Right atrium auricular region (tissue), 2 donors: ENCODE measurements at regions not wholly inside any gene's neighbourhood (a gene's known extent, or its start where the extent isn't known, plus 50 kb on each side); places are given as distances from the start of the nearest gene placed in this dataset.

ENCODE experiments used
- DNase-seq: peaks from one replicate; pipeline ENCODE4 v3.0.0-alpha.2; 2019; ENCODE audit warnings: low spot score
- H3K27ac ChIP-seq, 2 donors: fragments of 200-600 bp; sonication (generic); 1 replicate in 1 of 2; 2 replicates in 1 of 2; pipeline ENCODE4 v1.5.1; 2016 to 2019
- H3K27me3 ChIP-seq, 2 donors: fragments of 200-600 bp; sonication (generic); one replicate each; pipeline versions ENCODE4 v1.5.1 to v1.6.0; 2017 to 2019
- H3K36me3 ChIP-seq: fragments of 200-600 bp; sonication (generic); one replicate; pipeline ENCODE4 v1.5.1; 2016
- H3K4me1 ChIP-seq, 2 donors: fragments of 200-600 bp; sonication (generic); one replicate each; pipeline versions ENCODE4 v1.5.1 to v1.6.0; 2017 to 2019
- H3K4me3 ChIP-seq, 2 donors: fragments of 200-600 bp; sonication (generic); 1 replicate in 1 of 2; 2 replicates in 1 of 2; pipeline ENCODE4 v1.5.1; 2017 to 2019; ENCODE audit warnings: mild to moderate bottlenecking in 1 of 2, moderate library complexity in 1 of 2
- H3K9me3 ChIP-seq, 2 donors: fragments of 200-600 bp; sonication (generic); one replicate each; pipeline ENCODE4 v1.5.1; 2019
- CTCF ChIP-seq, 2 donors: fragments of 200-600 bp; sonication (generic); IDR thresholded peaks; one replicate each; pipeline ENCODE4 v1.5.1; 2019; ENCODE audit warnings: antibody characterized with exemption in 2 of 2

- no peak for TF ChIP-seq CTCF (IDR thresholded peaks at IDR 0.05)
- Histone ChIP-seq H3K27me3 (no peaks in the 10 kb centered on the region), H3K4me1 (no peaks in the 10 kb centered on the region), H3K9me3 (no peaks in the 10 kb centered on the region), H3K4me3 (no peak overlapping the region), H3K36me3 (no peaks in the 10 kb centered on the region), H3K27ac (no peak overlapping the region)
- no peak for DNase-seq
These were observed 325.9 kb downstream of the ZFHX3 start for GRCh38 chr16:72721981-72722380.

GRCh38 chr16:72715267-72715666, 332.7 kb downstream of the ZFHX3 start:
- H3K9me3 ChIP-seq: peaks cover 0 to 31% of the 10 kb centered on the region in 2 donors
- H3K4me3 ChIP-seq: no peak overlapping the region
- TF ChIP-seq CTCF (IDR thresholded peaks at IDR 0.05): no peak
- DNase-seq: no peak
- no peak overlapping the region for H3K27ac ChIP-seq
- no peaks in the 10 kb centered on the region for H3K27me3 ChIP-seq
- no peaks in the 10 kb centered on the region for H3K4me1 ChIP-seq
- H3K36me3 ChIP-seq: no peaks in the 10 kb centered on the region

- no peak overlapping the region for H3K27ac ChIP-seq
- no peaks in the 10 kb centered on the region for H3K27me3 ChIP-seq
- no peaks in the 10 kb centered on the region for H3K4me1 ChIP-seq
- H3K4me3 ChIP-seq: no peak overlapping the region
- no peak for TF ChIP-seq CTCF (IDR thresholded peaks at IDR 0.05)
- H3K36me3 ChIP-seq: no peaks in the 10 kb centered on the region
- H3K9me3 ChIP-seq: peaks cover 0 to 41% of the 10 kb centered on the region in 2 donors
- no peak for DNase-seq
These were observed 336.1 kb downstream of the ZFHX3 start for GRCh38 chr16:72711823-72712222.

- TF ChIP-seq CTCF (IDR thresholded peaks at IDR 0.05): no peak
- no peaks in the 10 kb centered on the region for H3K27me3 ChIP-seq
- H3K4me1 ChIP-seq: no peaks in the 10 kb centered on the region
- H3K27ac ChIP-seq: no peak overlapping the region
- no peak for DNase-seq
- H3K36me3 ChIP-seq: no peaks in the 10 kb centered on the region
- peaks cover 0 to 16% of the 10 kb centered on the region in 2 donors for H3K9me3 ChIP-seq
- H3K4me3 ChIP-seq: no peak overlapping the region
These were observed 342.1 kb downstream of the ZFHX3 start for GRCh38 chr16:72705801-72706200.

- no peak overlapping the region for H3K27ac ChIP-seq
- no peak overlapping the region for H3K4me3 ChIP-seq
- no peaks in the 10 kb centered on the region for H3K27me3 ChIP-seq
- no peak for TF ChIP-seq CTCF (IDR thresholded peaks at IDR 0.05)
- H3K4me1 ChIP-seq: no peaks in the 10 kb centered on the region
- H3K36me3 ChIP-seq: no peaks in the 10 kb centered on the region
- DNase-seq: no peak
- peaks cover 0 to 6% of the 10 kb centered on the region in 2 donors for H3K9me3 ChIP-seq
These were observed 343.1 kb downstream of the ZFHX3 start for GRCh38 chr16:72704746-72705372.

GRCh38 chr16:72689851-72690250, 358.1 kb downstream of the ZFHX3 start:
- TF ChIP-seq CTCF (IDR thresholded peaks at IDR 0.05): no peak
- no peak for DNase-seq

More at GRCh38 chr16:72689851-72690250, 358.1 kb downstream of the ZFHX3 start:
- Histone ChIP-seq H3K27me3 (no peaks in the 10 kb centered on the region), H3K4me1 (no peaks in the 10 kb centered on the region), H3K9me3 (no peaks in the 10 kb centered on the region), H3K4me3 (no peak overlapping the region), H3K27ac (no peak overlapping the region), H3K36me3 (no peaks in the 10 kb centered on the region)
